HG02885 (cell line): ENCODE measurements at regions not wholly inside any gene's neighbourhood (a gene's known extent, or its start where the extent isn't known, plus 50 kb on each side); places are given as distances from the start of the nearest gene placed in this dataset.

Source experiments
- ATAC-seq: cut with Tn5 transposase; IDR thresholded peaks from one replicate; pipeline ENCODE4 v1.9.1; 2021; ENCODE audit warnings: mild to moderate bottlenecking; ENCODE audit not compliant: unreplicated experiment, poor library complexity

GRCh38 chr18:68532328-68532885, 182.5 kb downstream of the TMX3 start:
- no peak for ATAC-seq

- no peak for ATAC-seq
Observed at GRCh38 chr18:68525091-68525490, 189.8 kb downstream of the TMX3 start.

- ATAC-seq = no peak
Observed at GRCh38 chr18:68520406-68521075, 194.4 kb downstream of the TMX3 start.

- ATAC-seq = no peak
Observed at GRCh38 chr18:68519336-68519735, 195.6 kb downstream of the TMX3 start.

GRCh38 chr18:68509902-68510301, 205.0 kb downstream of the TMX3 start:
- ATAC-seq = no peak

GRCh38 chr18:68507781-68508180, 207.1 kb downstream of the TMX3 start:
- ATAC-seq = no peak

GRCh38 chr18:68505178-68505574, 209.7 kb downstream of the TMX3 start:
- ATAC-seq = no peak

- ATAC-seq = no peak
Observed at GRCh38 chr18:68504441-68505177, 210.3 kb downstream of the TMX3 start.

GRCh38 chr18:68500556-68500955, 214.4 kb downstream of the TMX3 start:
- ATAC-seq = no peak

GRCh38 chr18:68499141-68499540, 215.8 kb downstream of the TMX3 start:
- ATAC-seq = no peak

GRCh38 chr18:68498636-68499035, 216.3 kb downstream of the TMX3 start:
- no peak for ATAC-seq

- ATAC-seq = no peak
Observed at GRCh38 chr18:68498185-68498584, 216.7 kb downstream of the TMX3 start.

- ATAC-seq = no peak
Observed at GRCh38 chr18:68494802-68495581, 219.9 kb downstream of the TMX3 start.

- no peak for ATAC-seq
Observed at GRCh38 chr18:68489013-68489792, 225.7 kb downstream of the TMX3 start.

- ATAC-seq = no peak
Observed at GRCh38 chr18:68484241-68484640, 230.7 kb downstream of the TMX3 start.

- ATAC-seq = peak; percentile 65
Observed at GRCh38 chr18:68482815-68483214, 232.1 kb downstream of the TMX3 start.

- no peak for ATAC-seq
Observed at GRCh38 chr18:68480196-68480595, 234.7 kb downstream of the TMX3 start.

GRCh38 chr18:68478246-68478645, 236.7 kb downstream of the TMX3 start:
- ATAC-seq = peak; percentile 33

- no peak for ATAC-seq
Observed at GRCh38 chr18:68475883-68476282, 239.0 kb downstream of the TMX3 start.

GRCh38 chr18:68472701-68473295, 242.1 kb downstream of the TMX3 start:
- no peak for ATAC-seq
